ENCODE measurements at regions not wholly inside any gene's neighbourhood (a gene's known extent, or its start where the extent isn't known, plus 50 kb on each side); places are given as distances from the start of the nearest gene placed in this dataset.

GRCh38 chr2:118738106-118738505 lies 109.3 kb downstream of the EN1 start:
- no peak for DNase-seq

GRCh38 chr2:118737684-118738083 lies 109.8 kb downstream of the EN1 start:
- DNase-seq = no peak

- no peak for DNase-seq
Observed at GRCh38 chr2:118732432-118732831, 115.0 kb downstream of the EN1 start.

GRCh38 chr2:118731413-118731812 lies 116.0 kb downstream of the EN1 start:
- DNase-seq = no peak

GRCh38 chr2:118730405-118730804 lies 117.0 kb downstream of the EN1 start:
- DNase-seq = no peak

GRCh38 chr2:118729760-118730159 lies 117.7 kb downstream of the EN1 start:
- no peak for DNase-seq

GRCh38 chr2:118728984-118729383 lies 118.5 kb downstream of the EN1 start:
- DNase-seq = no peak

GRCh38 chr2:118726821-118727220 lies 120.6 kb downstream of the EN1 start:
- DNase-seq = no peak

- DNase-seq = no peak
Observed at GRCh38 chr2:118723394-118723793, 124.1 kb downstream of the EN1 start.

GRCh38 chr2:118722976-118723375 lies 124.5 kb downstream of the EN1 start:
- no peak for DNase-seq

GRCh38 chr2:118721817-118722551 lies 125.5 kb downstream of the EN1 start:
- DNase-seq = no peak

GRCh38 chr2:118720866-118721265 lies 126.6 kb downstream of the EN1 start:
- DNase-seq = no peak

- DNase-seq = no peak
Observed at GRCh38 chr2:118718921-118719320, 128.5 kb downstream of the EN1 start.

- no peak for DNase-seq
Observed at GRCh38 chr2:118716102-118716501, 131.3 kb downstream of the EN1 start.

GRCh38 chr2:118714118-118714517 lies 133.3 kb downstream of the EN1 start:
- DNase-seq = no peak

- DNase-seq = no peak
Observed at GRCh38 chr2:118711603-118712002, 135.8 kb downstream of the EN1 start.

GRCh38 chr2:118710481-118710880 lies 137.0 kb downstream of the EN1 start:
- no peak for DNase-seq

- DNase-seq = no peak
Observed at GRCh38 chr2:118709786-118710185, 137.7 kb downstream of the EN1 start.

- no peak for DNase-seq
Observed at GRCh38 chr2:118706844-118707243, 140.6 kb downstream of the EN1 start.

- DNase-seq = no peak
Observed at GRCh38 chr2:118706371-118706770, 141.1 kb downstream of the EN1 start.

GRCh38 chr2:118705032-118705431 lies 142.4 kb downstream of the EN1 start:
- DNase-seq = no peak

- no peak for DNase-seq
Observed at GRCh38 chr2:118699447-118700175, 147.8 kb downstream of the EN1 start.

- no peak for DNase-seq
Observed at GRCh38 chr2:118698564-118698963, 148.9 kb downstream of the EN1 start.

GRCh38 chr2:118697781-118698180 lies 149.7 kb downstream of the EN1 start:
- no peak for DNase-seq
